Vagina (tissue), 2 donors: ENCODE measurements at regions not wholly inside any gene's neighbourhood (a gene's known extent, or its start where the extent isn't known, plus 50 kb on each side); places are given as distances from the start of the nearest gene placed in this dataset.

Source experiments
- CTCF ChIP-seq, 3 experiments: fragments of 450-650 bp in 2 of 3; fragments of 200-600 bp in 1 of 3; sonication (generic) in 1 of 3; IDR thresholded peaks; one replicate each; pipeline ENCODE4 v1.5.1; 2017 to 2019; ENCODE audit warnings: antibody characterized with exemption in 3 of 3, mild to moderate bottlenecking in 2 of 3, moderate library complexity in 2 of 3
- POLR2A ChIP-seq, 2 donors: fragments of 450-650 bp; IDR thresholded peaks; one replicate each; pipeline ENCODE4 v1.6.1; 2017; ENCODE audit warnings: antibody characterized with exemption in 2 of 2, mild to moderate bottlenecking in 2 of 2, moderate library complexity in 2 of 2
- POLR2AphosphoS5 ChIP-seq, 2 donors: sonication (generic); formaldehyde crosslinking; IDR thresholded peaks; one replicate each; pipeline ENCODE4 v1.9.0; 2017; ENCODE audit warnings: antibody characterized with exemption in 2 of 2, mild to moderate bottlenecking in 2 of 2, low read depth in 1 of 2; ENCODE audit not compliant: insufficient read depth in 1 of 2

DNA sequence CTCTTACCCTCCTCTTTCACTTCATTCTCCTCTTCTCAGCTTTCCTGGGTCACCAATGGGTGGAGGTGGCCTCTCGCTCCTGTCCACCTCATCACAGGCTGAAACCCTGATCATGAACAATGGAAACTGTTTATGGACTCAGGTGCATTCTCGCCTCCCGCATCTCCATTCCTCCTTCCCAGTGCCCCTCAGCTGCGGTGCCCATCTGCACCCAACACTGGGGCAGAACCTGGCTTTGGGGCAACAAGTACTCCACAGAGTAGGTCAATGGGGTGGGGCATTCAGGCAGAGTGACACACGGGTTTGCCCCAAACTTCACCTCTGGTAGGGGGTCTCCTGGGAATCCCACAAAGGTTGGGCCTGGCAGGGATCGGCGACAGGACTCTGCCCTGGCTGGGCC, 199.5 kb downstream of the RTP5 start:
- no peak for TF ChIP-seq CTCF (IDR thresholded peaks at IDR 0.05)
- no peak for TF ChIP-seq POLR2AphosphoS5 (IDR thresholded peaks at IDR 0.05; ENCODE audit: insufficient read depth in 1 of 2, low read depth in 1 of 2)
- TF ChIP-seq POLR2A (IDR thresholded peaks at IDR 0.05), result no peak
